PC-9 (cell line): ENCODE measurements at regions not wholly inside any gene's neighbourhood (a gene's known extent, or its start where the extent isn't known, plus 50 kb on each side); places are given as distances from the start of the nearest gene placed in this dataset.

ENCODE experiments used
- BruUV-seq: library from RNA; stranded (reverse); fragments of 400-500 nt; replicated peaks from 2 replicates; lab custom pipeline; 2021; lab: Mats Ljungman, UMichigan
- CTCF ChIA-PET: fragments of 300-600 bp; sonication (Branson Sonifier 250); formaldehyde crosslinking; loops from one replicate; lab custom pipeline; 2022; ENCODE audit warnings: antibody characterized with exemption; lab: Charles Lee
- POLR2A ChIA-PET: fragments of 300-600 bp; sonication (Branson Sonifier 250); formaldehyde crosslinking; loops from one replicate; lab custom pipeline; 2022; ENCODE audit warnings: antibody characterized with exemption; ENCODE audit not compliant: unreplicated experiment; lab: Charles Lee
- DNase-seq, 2 experiments: peaks; one replicate each; pipeline versions ENCODE4 v3.0.0 to v3.0.0-alpha.2; 2015 to 2022; ENCODE audit warnings: mixed read lengths in 1 of 2
- H2AFZ ChIP-seq: fragments of 200-600 bp; sonication (generic); 2 replicates; pipeline ENCODE4 v1.8.1; 2017; ENCODE audit warnings: antibody characterized with exemption
- H3F3A ChIP-seq: fragments of 200-600 bp; sonication (generic); 2 replicates; pipeline ENCODE4 v1.8.1; 2017; ENCODE audit warnings: antibody characterized with exemption, mild to moderate bottlenecking, low read depth; ENCODE audit not compliant: insufficient read depth
- H3K27ac ChIP-seq: fragments of 200-600 bp; sonication (generic); 2 replicates; pipeline ENCODE4 v1.6.1; 2016; ENCODE audit warnings: mixed run types
- H3K27me3 ChIP-seq: fragments of 200-600 bp; sonication (generic); 2 replicates; pipeline ENCODE4 v1.6.1; 2016; ENCODE audit warnings: low read depth, mixed run types; ENCODE audit not compliant: insufficient read depth
- H3K36me3 ChIP-seq: fragments of 200-600 bp; sonication (generic); 2 replicates; pipeline ENCODE4 v1.6.1; 2016; ENCODE audit warnings: low read depth, mixed run types
- H3K4me1 ChIP-seq: fragments of 200-600 bp; sonication (generic); replicated peaks from 2 replicates; pipeline ENCODE4 v1.6.1; 2016; ENCODE audit warnings: mixed run types; ENCODE audit not compliant: insufficient read depth
- H3K4me2 ChIP-seq: fragments of 200-600 bp; sonication (generic); 2 replicates; pipeline ENCODE4 v1.6.1; 2017; ENCODE audit warnings: mixed run types
- H3K4me3 ChIP-seq: fragments of 200-600 bp; sonication (generic); 2 replicates; pipeline ENCODE4 v1.6.1; 2016; ENCODE audit warnings: mixed run types
- H3K79me2 ChIP-seq: fragments of 200-600 bp; sonication (generic); 2 replicates; pipeline ENCODE4 v1.6.1; 2017; ENCODE audit warnings: low read depth, mixed run types
- H3K9me2 ChIP-seq: fragments of 200-600 bp; sonication (generic); 2 replicates; pipeline ENCODE4 v1.8.1; 2017; ENCODE audit warnings: mild to moderate bottlenecking; ENCODE audit not compliant: insufficient read depth
- H3K9me3 ChIP-seq: fragments of 200-600 bp; sonication (generic); 2 replicates; pipeline ENCODE4 v1.8.1; 2016; ENCODE audit warnings: low read depth; ENCODE audit not compliant: insufficient read depth
- H4K20me1 ChIP-seq: fragments of 200-600 bp; sonication (generic); 2 replicates; pipeline ENCODE4 v1.8.1; 2017; ENCODE audit not compliant: insufficient read depth
- CTCF ChIP-seq: fragments of 200-600 bp; sonication (generic); conservative IDR thresholded peaks from 2 replicates; pipeline ENCODE4 v1.6.1; 2017; ENCODE audit warnings: mixed run types, antibody characterized with exemption, mild to moderate bottlenecking, moderate library complexity
- EZH2 ChIP-seq: fragments of 200-600 bp; sonication (generic); IDR thresholded peaks from 2 replicates; pipeline ENCODE4 v1.8.0; 2017; ENCODE audit warnings: antibody characterized with exemption, low read depth
- intact Hi-C: fragments of 100-400 bp; cut with micrococcal nuclease; formaldehyde crosslinking; loops from one replicate; pipeline ENCODE4 v1.10.0; 2022; ENCODE audit not compliant: unreplicated experiment

DNA sequence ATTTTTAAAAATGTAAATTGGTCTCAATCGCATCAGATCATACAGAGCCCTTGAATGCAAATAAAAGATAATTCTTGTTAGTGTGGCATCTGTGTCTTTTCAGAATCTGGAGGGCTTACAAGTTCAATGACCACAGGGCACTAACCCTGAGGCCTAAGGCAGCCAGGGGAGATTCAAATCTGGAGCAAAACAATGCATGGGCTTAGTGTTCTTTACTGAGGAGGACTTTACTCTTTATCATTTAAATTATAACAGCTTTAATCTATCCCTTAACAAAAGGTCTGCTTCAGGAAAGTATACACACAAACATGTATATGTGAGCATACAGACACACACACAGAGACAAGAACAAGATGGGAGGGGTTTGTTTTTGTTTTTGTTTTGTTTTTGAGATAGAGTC, 51.0 kb upstream of the NSUN7 start:
- Histone ChIP-seq H3K27me3 (no peaks in the 10 kb centered on the region), H3K9me3 (no peaks in the 10 kb centered on the region), H3K4me1 (peaks cover 68% of the 10 kb centered on the region), H3K79me2 (no peaks in the 10 kb centered on the region), H2AFZ (no peak overlapping the region), H3F3A (peaks cover 37% of the 10 kb centered on the region), H3K4me2 (peak overlapping the region; percentile 49; the same call in 1 of the 2 replicates), H3K9me2 (no peaks in the 10 kb centered on the region), H3K4me3 (no peak overlapping the region), H3K27ac (peak overlapping the region; percentile 69), H3K36me3 (no peaks in the 10 kb centered on the region), H4K20me1 (no peaks in the 10 kb centered on the region)
- intact Hi-C loops: no loop called here
- CTCF ChIA-PET: no interaction called here
- no TSS peak for BruUV-seq
- POLR2A ChIA-PET: no interaction called here
- TF ChIP-seq EZH2 (no peak), CTCF (no peak)
- no peak for DNase-seq

GRCh38 chr4:40699648-40700047, 50.1 kb upstream of the NSUN7 start:
- H2AFZ ChIP-seq: no peak overlapping the region
- BruUV-seq: no TSS peak
- peaks cover 77% of the 10 kb centered on the region for H3K4me1 ChIP-seq
- no peak overlapping the region for H3K4me3 ChIP-seq
- peak overlapping the region; percentile 43 for H3K27ac ChIP-seq
- POLR2A ChIA-PET: interaction anchor here (0.7 kb wide), 1 partner anchor 31 kb away, joined by 3 read pairs; no protein-coding TSS in a partner anchor
- no peak for TF ChIP-seq CTCF
- TF ChIP-seq EZH2: no peak
- no peaks in the 10 kb centered on the region for H3K36me3 ChIP-seq
- no peak overlapping the region for H3K4me2 ChIP-seq
- CTCF ChIA-PET: no interaction called here
- no peaks in the 10 kb centered on the region for H3K9me3 ChIP-seq
- no peaks in the 10 kb centered on the region for H4K20me1 ChIP-seq
- intact Hi-C loops: no loop called here
- no peaks in the 10 kb centered on the region for H3K27me3 ChIP-seq
- H3K79me2 ChIP-seq: no peaks in the 10 kb centered on the region
- peaks cover 45% of the 10 kb centered on the region for H3F3A ChIP-seq
- peak in 1 of 2 experiments; percentile 66 for DNase-seq
- H3K9me2 ChIP-seq: no peaks in the 10 kb centered on the region
